ENCODE measurements at regions not wholly inside any gene's neighbourhood (a gene's known extent, or its start where the extent isn't known, plus 50 kb on each side); places are given as distances from the start of the nearest gene placed in this dataset.

DNA sequence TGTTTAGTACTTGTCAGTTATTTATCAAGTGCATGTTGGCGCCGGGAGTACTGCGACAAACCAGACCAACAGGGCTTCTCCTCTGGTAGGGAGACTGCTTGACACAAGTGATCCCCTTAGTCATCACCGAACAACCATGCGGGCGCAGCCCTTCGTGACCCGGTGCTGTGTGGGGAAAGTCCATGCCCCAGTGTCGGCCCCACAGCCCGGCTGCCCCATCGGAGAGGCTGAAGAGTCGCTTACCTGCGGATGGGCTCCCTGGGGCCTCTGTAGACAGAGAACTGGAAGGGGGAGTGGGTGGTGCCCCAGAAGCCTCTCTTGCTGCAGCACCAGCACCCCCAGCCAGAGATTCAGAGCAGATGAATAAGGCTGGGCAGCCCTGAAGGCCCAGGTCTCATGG is 90.3 kb upstream of the PRR23E start:
- in situ Hi-C loops (cut with MboI; ENCODE audit: low sequenced_read_pairs, unreplicated experiment): no loop called here
- DNase-seq (ENCODE audit: low spot score): no peak
- TF ChIP-seq, protein P1, sequence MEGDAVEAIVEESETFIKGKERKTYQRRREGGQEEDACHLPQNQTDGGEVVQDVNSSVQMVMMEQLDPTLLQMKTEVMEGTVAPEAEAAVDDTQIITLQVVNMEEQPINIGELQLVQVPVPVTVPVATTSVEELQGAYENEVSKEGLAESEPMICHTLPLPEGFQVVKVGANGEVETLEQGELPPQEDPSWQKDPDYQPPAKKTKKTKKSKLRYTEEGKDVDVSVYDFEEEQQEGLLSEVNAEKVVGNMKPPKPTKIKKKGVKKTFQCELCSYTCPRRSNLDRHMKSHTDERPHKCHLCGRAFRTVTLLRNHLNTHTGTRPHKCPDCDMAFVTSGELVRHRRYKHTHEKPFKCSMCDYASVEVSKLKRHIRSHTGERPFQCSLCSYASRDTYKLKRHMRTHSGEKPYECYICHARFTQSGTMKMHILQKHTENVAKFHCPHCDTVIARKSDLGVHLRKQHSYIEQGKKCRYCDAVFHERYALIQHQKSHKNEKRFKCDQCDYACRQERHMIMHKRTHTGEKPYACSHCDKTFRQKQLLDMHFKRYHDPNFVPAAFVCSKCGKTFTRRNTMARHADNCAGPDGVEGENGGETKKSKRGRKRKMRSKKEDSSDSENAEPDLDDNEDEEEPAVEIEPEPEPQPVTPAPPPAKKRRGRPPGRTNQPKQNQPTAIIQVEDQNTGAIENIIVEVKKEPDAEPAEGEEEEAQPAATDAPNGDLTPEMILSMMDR (IDR thresholded peaks at IDR 0.05; ENCODE audit: borderline replicate concordance, control extremely low read depth, extremely low read depth, insufficient read depth, missing control alignments): no peak

DNA sequence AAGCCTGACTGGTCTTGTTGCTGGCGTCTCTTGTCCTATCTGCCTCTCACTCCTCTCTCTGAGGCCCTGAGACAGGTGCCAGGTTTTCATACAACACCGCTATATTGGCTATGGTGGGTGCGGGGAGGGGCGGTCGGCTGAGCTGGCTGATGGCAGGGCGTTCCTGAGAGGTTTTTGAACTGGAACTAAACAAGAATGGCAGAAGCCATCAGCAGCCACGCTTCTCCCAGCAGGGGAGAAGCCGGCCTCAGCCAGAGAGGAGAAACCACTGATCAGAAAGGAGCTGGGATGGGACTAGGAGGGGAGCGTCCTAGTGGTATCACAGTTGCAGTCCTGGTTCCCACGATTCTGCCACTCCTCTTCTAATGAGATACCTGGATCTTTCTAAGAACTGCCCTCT is 89.9 kb upstream of the PRR23E start:
- TF ChIP-seq, protein P1 (IDR thresholded peaks at IDR 0.05; ENCODE audit: borderline replicate concordance, control extremely low read depth, extremely low read depth, insufficient read depth, missing control alignments): no peak
- no peak for DNase-seq (ENCODE audit: low spot score)
- in situ Hi-C loops (cut with MboI; ENCODE audit: low sequenced_read_pairs, unreplicated experiment): no loop called here

DNA sequence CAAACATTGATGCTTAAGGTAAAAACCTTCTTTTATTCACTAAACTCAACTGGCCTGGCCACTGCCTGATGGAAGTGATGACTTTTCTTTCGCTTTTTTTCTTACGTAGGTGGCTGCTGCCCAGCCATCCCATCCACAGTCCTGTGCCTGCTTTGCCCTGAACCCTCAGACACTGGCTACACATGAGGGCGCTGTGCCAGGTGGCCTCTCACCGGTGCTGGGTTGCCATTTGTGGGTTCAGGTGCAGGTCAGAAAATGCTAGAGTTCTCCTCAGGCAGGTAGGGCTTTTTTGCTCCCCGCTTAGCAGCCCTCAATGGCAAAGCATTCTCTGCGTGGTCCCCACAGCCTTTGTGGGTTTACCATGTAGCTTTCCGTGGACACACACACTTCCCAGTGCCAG is 88.3 kb upstream of the PRR23E start:
- no peak for DNase-seq (ENCODE audit: low spot score)
- in situ Hi-C loops (cut with MboI; ENCODE audit: low sequenced_read_pairs, unreplicated experiment): no loop called here
- TF ChIP-seq, protein P1 (IDR thresholded peaks at IDR 0.05; ENCODE audit: borderline replicate concordance, control extremely low read depth, extremely low read depth, insufficient read depth, missing control alignments): no peak

DNA sequence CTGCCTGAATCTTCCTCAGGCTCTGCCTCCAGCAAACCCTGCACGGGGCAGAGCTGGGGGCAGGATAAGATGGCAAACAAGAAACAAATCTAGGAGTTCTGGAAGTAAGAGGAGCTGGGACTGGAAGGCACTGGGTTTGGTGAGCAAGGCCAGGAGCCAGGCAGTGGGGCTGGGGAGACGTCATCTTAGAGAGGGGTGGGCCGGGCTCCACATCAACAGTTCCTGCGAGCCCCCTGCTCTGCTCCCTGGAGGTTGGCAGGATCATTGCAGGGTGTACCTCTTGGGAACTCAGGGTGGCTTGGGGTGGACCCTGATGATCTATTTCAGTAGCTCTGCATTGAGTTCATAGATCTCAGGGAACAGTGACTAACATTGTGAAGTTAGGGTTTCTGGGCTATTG is 87.3 kb upstream of the PRR23E start:
- in situ Hi-C loops (cut with MboI; ENCODE audit: low sequenced_read_pairs, unreplicated experiment): no loop called here
- TF ChIP-seq, protein P1 (IDR thresholded peaks at IDR 0.05; ENCODE audit: borderline replicate concordance, control extremely low read depth, extremely low read depth, insufficient read depth, missing control alignments): no peak
- DNase-seq (ENCODE audit: low spot score): no peak

DNA sequence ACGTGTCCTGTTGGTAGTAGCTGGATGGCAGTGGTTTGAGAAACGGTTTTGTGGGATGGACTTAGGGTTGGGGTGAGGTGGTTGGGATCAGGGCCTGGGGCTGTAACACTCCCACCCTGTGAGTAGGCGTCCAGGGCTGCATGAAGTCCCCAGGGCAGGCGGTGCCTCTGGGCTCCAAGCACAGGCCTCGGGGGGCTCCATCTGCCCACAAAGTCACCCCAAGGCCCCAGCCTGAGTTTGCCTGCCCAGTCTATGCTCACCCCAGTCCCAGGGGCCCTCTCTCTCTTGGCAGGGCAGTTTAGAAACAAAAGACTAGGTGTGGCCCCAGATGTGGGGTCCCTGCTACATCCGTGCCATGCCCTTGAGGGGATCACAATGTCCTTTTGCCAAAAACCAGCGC is 86.9 kb upstream of the PRR23E start:
- no peak for DNase-seq (ENCODE audit: low spot score)
- in situ Hi-C loops (cut with MboI; ENCODE audit: low sequenced_read_pairs, unreplicated experiment): no loop called here
- TF ChIP-seq, protein P1 (IDR thresholded peaks at IDR 0.05; ENCODE audit: borderline replicate concordance, control extremely low read depth, extremely low read depth, insufficient read depth, missing control alignments): no peak

DNA sequence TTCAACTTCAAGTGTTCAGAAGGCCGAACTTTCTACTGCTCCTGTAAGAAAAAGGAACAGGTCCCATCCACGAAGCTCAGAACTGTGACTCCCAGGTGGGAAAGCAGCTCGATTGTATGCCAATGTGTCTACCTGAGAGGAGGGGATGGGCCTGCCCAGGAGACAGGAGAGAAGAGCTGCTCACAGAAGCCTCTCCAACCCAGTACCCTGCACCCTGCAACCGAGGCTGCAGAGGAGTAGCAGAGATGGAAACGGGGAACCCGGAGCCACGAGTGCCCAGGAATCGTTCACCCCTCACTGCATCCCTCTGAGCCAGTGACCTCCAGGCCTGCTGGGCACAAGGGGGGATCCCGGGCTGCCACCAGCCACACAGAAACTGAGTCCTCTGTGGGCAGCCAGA is 86.5 kb upstream of the PRR23E start:
- in situ Hi-C loops (cut with MboI; ENCODE audit: low sequenced_read_pairs, unreplicated experiment): no loop called here
- TF ChIP-seq, protein P1 (IDR thresholded peaks at IDR 0.05; ENCODE audit: borderline replicate concordance, control extremely low read depth, extremely low read depth, insufficient read depth, missing control alignments): no peak
- DNase-seq (ENCODE audit: low spot score): no peak

DNA sequence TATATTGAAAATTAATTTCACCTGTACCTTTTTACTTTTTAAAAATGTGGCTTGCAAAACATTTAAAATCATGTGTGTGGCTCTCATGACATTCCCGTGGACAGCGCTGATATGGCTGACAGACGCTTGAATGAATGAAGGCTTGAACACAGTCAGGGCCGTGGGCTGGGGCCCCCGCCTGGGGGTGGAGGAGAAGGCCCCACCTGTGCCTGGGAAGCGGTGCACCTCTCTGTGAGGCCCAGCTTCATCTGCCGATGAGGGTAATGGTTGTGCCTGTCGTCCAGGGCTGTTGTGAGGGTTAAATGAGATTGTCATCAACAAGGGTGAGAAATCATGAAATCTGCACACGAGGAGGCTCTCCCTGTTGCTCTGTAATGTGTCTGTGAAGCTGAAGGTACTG is 85.9 kb upstream of the PRR23E start:
- DNase-seq (ENCODE audit: low spot score): no peak
- in situ Hi-C loops (cut with MboI; ENCODE audit: low sequenced_read_pairs, unreplicated experiment): no loop called here
- TF ChIP-seq, protein P1 (IDR thresholded peaks at IDR 0.05; ENCODE audit: borderline replicate concordance, control extremely low read depth, extremely low read depth, insufficient read depth, missing control alignments): no peak

Data from GM13976 (cell line).